ENCODE measurements at regions not wholly inside any gene's neighbourhood (a gene's known extent, or its start where the extent isn't known, plus 50 kb on each side); places are given as distances from the start of the nearest gene placed in this dataset.

GRCh38 chr1:11400155-11400554, 78.8 kb upstream of the DISP3 start:
- TF ChIP-seq CTCF (IDR thresholded peaks at IDR 0.05) (no peak), POLR2AphosphoS5 (IDR thresholded peaks at IDR 0.05) (no peak), POLR2A (IDR thresholded peaks at IDR 0.05) (no peak)
